HG03280 (cell line): ENCODE measurements at regions not wholly inside any gene's neighbourhood (a gene's known extent, or its start where the extent isn't known, plus 50 kb on each side); places are given as distances from the start of the nearest gene placed in this dataset.
"Not testable (repeated sequence)": the region's sequence is repeated elsewhere in the genome, so short reads cannot be mapped to it uniquely, and the experiment has no call there.

Experiments used
- ATAC-seq: cut with Tn5 transposase; IDR thresholded peaks from one replicate; pipeline ENCODE4 v1.9.1; 2021; ENCODE audit warnings: mild to moderate bottlenecking, moderate library complexity; ENCODE audit not compliant: unreplicated experiment

DNA sequence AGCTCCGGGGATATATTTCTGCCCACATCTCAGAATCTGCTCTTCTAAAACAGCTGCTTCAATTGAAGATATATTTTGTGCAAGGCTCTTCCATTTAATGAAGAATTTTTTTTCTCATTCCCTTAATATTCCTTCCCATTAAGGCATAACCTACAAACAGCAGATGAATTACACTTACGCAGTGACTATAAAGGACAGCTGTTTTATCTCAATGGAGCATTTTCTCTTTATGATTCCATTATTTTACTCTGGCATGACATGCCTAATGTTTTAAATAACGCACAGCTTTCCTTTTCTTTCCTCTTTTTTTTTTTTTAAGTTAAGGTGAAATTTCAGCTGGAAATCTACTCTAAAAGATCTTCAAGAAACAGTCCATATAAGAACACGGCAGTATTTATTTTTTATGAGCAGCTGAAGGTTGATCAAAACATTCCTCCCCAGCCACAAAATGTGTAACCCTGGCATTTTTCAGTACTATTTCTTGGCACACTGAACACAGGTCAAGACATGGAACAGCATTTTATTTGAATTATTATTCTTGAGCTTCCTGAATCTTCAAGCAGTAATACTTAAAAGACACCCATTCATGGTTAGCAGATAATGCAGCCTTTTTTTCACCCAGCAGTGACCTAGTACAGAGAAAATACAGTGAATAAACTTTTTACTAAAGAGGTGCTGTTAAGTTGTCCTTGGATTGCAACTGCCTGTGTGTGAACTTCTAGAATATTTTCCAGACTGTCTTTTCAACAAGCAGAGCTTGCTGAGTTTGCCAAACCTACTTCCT, 118.1 kb upstream of the FOXN3 start:
- ATAC-seq, result no peak

DNA sequence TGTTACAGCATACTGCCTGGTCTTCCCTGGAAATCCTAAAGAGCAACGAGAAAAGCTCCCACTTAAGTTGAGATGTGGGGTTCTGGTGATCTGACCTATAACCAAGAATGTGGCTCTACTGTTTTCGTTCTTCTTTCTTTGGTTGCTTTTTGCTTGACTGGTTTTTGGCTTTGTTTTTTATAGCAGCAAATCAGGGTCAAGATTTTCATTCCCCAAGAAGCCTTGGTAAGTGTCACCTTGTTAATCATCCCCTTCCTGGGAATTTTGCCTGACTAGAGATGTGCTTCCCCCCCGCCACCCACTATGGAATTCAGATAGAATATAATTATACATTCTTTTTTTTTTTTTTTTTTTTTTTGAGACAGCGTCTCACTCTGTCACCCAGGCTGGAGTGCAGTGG, 116.7 kb upstream of the FOXN3 start:
- no peak for ATAC-seq

DNA sequence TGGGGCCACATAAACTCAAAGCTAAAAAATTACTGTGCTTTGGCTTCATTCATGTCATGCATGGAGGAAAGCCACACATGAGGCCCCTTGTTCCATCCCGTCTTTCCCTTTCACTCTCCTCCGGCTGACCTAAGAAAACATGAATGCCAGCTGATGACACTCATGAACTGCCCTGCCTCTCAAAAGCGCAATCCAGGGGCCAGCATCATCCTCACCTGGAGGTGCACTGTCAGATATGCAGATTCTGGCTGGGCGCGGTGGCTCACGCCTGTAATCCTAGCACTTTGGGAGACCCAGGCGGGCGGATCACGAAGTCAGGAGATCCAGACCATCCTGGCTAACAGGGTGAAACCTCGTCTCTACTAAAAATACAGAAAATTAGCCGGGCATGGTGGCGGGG, 116.1 kb upstream of the FOXN3 start:
- ATAC-seq, result no peak

DNA sequence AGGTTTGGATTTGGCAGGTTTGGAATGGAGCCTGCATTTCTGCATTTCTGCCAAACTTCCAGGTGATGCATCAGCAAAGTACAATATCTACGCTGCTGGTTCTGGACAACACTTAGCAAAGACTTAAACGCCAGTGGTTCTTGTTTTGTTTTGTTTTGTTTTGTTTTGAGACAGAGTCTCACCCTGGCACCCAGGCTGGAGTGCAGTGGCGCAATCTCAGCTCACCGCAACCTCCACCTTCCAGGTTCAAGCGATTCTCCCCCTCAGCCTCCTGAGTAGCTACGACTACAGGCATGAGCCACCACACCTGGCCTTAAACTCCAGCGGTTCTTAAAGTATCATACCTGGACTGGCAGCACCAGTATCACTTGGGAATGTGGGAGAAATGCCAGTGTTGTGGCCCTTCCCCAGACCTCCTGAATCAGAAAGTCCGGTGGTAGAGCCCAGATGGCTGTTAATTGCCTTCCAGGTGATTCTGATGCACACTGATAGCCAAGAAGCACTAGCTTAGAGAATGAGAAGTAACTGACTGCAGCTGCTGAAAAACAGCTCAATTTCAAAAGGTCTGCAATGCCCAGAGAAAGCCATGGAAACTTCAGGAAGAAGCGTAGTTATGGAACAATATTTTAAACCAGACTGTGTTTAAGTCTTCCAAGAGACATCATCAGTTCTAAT, 114.8 kb upstream of the FOXN3 start:
- no peak for ATAC-seq

DNA sequence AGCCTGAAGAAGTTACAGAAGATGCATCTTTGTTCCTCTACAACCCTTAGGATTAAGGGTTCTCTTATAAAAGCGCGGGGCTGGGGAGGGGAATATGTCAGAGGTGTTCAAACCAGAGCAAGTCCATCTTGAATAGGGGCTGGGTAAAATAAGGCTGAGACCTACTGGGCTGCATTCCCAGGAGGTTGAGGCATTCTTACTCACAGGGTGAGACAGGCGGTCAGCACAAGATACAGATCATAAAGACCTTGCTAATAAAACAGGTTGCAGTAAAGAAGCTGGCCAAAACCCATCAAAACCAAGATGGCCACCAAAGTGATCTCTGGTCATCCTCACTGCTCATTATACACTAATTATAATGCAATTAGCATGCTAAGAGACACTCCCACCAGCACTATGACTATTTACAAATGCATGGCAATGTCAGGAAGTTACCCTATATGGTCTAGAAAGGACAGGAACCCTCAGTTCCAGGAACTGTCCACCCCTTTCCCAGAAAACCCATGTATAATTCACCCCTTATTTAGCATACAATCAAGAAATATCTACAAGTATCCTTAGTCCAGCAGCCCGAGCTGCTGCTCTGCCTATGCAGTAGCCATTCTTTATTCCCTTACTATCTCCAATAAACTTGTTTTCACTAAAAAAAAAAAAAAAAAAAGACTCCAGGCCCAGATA, 108.1 kb upstream of the FOXN3 start:
- no peak for ATAC-seq

DNA sequence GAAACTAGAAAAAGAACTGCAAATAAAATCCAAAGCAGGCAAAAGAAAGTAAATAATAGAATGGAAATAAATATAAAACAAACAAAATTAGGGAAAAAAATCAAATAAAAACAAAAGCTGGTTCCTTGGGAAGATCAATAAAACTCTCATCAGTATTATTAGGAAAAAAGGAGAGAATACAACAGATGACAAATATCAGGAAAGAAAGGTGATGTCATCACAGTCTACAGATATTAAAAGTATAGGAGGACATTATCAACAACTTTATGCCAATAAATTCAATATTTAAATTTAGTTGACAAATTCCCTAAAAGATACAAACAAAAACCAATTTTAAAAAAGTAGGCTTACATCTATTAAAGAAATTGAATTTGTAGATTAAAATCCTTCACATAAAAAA, 107.4 kb upstream of the FOXN3 start:
- no peak for ATAC-seq

DNA sequence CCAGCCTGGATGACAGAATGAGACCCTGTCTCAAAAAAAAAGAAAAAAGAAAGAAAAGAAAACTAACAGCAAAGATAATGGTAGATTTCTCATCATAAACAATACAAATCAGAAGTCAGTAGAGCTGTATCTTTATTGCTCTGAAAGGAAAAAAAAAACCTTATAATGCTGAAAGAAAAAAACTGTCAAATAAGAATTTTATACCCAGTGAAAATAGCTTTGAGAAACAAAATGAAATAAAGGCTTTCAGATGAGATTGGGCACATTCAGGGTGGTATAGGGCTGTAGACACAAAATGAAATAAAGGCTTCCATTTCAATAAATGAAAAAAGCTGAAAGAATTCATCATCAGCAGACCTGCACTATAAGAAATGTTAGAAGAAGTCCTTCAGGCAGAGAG, 105.0 kb upstream of the FOXN3 start:
- ATAC-seq, result no peak

DNA sequence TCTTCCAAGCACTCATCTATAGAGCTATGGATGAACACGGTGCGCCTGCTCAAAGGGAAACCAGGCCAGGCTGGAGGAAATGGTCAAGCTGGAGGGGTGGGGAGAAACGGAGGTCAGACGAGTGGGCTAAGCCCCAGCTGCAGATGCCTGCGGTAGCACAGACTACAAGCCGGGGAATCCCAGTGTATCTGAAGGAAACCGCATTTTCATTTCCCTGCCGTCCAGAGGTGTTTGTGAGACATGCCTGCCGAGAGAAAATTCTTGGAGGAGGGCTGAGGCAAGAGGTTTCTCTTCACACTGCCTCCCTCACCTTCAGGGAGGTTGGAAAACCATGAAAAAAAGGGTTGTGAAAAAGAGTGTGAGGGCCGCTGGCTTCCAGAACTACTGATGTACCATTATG, 102.0 kb upstream of the FOXN3 start:
- no peak for ATAC-seq

DNA sequence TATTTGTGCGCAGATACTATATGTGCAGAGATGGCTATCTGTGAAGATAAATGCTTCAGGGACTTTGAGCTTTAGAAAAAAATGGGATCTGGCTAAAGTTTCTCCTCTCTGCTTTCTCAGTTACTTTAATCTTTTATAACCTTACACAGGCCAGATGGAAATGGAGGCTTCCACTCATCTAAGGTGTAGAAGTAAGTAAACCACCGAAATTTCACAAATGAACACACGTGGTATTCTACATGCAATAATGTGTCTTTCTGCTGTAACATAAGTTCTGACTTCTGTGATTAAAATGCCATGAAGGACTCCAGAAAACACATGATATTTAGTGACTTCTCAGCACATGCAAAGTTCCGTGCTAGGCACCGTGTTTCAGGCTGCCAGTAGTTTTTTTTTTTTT, 99.1 kb upstream of the FOXN3 start:
- no peak for ATAC-seq

DNA sequence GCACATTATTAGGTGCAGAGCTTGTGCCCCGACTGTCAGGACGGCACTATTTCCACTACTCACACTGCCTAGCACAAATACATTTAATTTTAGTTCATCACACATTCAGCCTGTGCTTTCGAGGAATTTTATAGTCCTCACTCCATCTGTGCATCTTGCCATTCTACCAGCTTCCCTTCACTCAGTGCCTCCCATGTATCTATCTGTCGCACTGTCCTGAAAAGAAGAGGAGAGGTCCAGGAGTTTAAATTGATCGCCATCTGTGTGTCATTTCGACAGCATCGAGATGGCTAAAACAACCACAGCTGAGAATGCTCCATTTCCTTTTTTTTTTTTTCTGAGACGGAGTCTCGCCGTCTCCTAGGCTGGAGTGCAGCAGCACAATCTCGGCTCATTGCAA, 97.6 kb upstream of the FOXN3 start:
- no peak for ATAC-seq

DNA sequence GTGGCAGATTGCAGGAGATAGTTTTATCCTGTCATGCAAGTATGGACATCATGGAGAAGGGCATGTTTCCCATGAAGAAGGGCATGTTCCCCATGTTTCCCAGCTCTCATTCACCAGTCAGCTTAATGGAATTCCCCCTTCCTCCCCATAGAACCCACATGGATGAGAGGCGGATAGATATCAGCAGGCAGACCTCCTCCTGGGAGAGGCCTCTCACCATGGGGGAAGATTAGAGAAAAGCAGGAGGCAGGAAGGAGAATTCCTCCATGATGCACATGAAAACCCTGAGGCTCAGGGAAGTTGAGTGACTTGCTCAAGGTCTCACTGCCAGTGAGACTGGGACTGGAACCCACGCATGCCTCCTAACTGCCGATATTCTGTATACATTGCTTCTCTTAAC, 92.9 kb upstream of the FOXN3 start:
- ATAC-seq, result no peak

DNA sequence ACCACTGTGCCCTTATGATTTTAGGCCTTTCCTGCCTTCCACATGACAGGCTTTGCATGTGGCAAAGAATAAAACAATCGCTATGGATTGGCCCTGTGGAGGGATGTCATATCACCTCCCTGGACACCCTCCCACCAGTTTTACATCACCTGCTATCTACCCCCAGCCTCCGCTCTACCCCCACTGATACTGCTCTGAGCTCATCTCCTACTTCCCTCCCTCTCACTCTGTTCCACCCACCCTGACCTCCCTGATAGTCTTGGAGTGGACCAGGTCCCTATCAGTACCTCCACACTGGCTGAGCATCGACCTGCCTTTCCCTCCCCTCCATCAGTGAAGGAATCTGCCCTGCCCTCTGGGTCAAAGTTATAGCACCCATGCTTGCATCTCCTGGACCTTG, 91.8 kb upstream of the FOXN3 start:
- ATAC-seq, result no peak

DNA sequence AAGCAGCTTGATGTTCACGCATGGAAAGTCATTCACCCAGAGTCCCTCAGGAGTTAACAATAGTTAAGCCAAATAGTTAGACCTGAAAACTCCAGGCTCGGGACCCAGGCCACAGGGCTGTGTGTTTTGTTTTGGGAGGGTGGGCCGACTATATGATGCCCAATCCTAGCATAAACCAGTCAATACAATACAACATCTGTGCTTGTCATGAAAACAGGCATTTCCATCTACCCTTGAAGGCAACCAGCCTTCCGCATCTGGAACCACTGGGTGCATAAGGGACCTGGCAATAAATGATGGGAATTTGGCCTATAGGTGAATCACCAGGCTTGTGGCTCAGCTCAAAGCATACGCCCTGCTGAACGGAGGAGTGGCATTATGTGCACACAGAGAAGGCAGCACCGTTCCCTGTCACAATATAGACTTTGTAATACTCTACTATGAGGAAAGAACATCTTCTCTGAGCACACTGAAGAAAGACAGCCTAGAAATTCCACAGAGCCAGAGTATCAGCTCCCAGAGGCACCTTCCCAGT, 91.0 kb upstream of the FOXN3 start:
- ATAC-seq, result no peak

DNA sequence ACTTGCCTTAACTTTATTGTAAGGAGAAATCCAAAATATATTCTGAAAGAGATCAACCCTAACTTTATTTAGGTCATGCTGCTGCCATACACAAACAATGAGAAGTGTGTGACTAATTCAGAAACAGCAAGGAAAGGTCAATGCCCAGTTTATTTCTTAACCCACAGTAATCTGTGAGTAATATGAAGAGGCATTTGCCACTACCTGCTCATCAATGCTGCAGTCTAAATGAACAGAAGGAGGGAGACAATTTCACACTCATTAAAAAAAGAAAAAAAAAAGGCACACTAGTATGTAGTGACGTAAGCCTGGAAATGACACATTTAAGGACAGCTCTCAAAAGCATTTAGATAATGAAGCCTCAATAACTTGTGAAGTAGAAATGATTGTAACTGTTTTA, 90.5 kb upstream of the FOXN3 start:
- ATAC-seq, result no peak

DNA sequence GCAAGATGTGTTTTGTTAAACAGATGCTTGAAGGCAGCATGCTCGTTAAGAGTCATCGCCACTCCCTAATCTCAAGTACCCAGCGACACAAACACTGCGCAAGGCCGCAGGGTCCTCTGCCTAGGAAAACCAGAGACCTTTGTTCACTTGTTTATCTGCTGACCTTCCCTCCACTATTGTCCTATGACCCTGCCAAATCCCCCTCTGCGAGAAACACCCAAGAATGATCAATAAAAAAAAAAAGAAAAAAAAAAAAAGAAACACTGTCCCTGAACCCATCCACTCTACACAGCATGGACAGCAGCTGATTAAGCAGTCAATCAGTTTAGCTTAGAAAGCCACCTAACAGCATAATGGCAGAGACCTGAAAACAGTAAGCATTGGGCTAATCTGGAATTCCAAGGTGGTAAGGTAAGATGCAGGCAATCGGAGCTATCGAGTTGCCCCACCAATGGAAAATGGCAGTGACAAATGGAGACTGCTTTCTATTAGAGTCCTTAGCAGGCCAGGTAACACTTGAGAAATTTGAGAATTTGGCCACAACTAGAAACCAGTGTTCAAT, 89.9 kb upstream of the FOXN3 start:
- ATAC-seq, result not testable (repeated sequence)

DNA sequence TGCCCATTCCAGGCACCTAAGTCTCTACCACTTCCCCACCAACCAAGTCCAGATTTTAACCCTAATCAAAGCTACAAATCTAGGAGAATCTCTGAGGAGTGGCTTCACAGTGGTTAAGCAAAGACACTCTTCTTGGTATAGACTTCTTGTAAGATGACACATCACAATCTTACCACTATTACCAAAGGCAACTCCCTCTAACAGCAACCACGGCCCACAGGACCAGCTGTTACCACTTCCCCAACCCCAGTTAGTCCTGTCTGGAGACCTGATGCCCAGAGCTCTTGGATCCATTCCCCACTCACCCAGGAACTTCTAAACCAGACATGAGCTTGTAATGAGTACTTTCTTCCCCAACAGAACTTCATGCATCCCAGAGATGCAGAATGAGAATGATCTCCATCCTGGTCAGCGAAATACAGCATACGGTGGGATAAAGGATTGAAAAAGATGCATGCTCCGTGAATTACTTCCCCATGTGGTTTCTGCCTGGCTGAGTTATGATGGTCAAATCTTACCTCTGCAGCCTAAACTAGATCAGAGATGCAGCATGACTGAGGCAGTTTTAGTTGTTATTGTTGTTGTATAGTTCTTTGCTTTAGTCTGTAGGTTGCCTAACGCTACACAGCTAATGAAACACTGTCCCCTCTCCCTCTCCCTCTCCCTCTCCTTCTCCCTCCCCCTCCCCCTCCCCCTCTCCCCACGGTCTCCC, 87.7 kb upstream of the FOXN3 start:
- ATAC-seq, result no peak

DNA sequence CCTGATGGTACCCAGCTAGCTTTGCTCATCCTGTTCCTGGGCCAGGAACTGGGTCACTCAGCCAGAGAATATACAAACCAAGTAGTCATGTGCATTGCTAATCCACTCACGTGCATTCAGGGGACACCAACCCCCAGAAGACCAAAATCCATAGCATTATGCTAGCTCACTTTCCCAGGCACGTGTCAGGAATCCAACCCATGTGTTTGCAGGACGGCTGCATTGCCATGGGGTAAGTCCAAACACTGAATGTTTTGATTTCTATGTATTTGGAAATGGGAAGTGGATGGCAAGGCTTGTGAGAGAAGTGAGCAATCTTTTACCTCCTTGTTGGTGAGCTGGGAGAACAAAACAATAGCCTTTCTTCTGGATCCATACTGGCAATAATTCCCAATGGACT, 87.1 kb upstream of the FOXN3 start:
- ATAC-seq, result no peak

DNA sequence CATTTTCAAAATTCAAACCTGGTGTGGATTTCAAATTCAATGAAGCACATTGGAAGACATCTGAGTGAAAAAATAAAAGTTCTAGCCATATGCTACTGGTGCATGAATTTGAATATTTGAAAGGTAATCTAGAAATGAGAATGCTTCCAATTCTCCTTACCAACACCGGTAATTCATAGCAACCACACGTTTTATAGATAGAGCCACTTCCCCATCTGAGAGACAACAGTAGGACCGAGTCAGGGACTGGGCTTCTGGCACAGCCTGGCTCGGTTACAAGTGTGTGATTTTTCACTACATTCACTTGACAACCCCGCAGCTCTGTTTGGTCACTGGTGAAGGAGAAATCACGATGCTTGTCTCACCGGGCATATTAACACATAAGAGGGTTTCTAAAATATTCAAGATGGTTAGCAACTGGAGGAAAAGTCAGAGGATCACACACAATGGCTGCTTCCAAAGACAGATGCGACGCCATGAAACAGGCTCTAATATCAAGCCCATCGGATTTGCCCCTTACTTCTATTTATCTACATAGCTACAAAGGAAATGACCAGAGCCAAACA, 86.5 kb upstream of the FOXN3 start:
- no peak for ATAC-seq

DNA sequence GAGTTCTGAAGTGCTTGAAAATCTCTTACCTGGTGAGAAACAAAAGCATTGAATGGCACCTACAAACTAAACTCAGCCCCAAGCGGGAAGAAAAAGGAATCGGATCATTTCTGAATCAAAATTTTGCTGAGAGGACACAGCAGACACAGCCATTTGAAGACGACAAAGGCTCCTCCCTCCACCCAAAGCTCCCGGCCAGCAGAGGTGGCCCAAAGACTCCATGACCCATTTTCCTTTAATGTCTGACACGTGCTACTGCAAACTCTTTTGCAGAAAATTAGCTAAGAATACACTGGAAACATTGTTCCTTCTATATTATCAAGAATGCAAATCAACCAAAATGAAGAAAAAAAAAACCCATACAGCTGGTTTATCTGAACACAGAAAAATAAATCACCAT, 85.9 kb upstream of the FOXN3 start:
- ATAC-seq, result no peak

DNA sequence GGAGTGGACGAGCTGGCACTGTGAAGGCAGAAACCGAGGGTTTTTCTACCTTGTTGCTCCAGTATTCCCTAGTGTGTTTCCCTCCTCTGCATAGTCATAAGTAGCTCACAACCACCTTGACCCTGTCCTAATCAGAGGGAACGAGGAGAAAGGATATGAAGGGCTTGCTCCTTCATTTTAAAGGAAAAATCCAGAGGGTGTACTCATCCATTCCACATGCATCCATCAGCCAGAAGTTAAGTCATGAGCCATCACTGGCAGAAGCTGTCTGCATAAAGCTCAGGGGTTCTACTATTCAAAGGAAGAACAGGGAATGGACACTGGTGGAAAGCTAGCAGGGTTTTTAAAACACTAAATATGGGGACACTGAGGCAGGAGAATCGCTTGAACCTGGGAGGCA, 84.3 kb upstream of the FOXN3 start:
- no peak for ATAC-seq

DNA sequence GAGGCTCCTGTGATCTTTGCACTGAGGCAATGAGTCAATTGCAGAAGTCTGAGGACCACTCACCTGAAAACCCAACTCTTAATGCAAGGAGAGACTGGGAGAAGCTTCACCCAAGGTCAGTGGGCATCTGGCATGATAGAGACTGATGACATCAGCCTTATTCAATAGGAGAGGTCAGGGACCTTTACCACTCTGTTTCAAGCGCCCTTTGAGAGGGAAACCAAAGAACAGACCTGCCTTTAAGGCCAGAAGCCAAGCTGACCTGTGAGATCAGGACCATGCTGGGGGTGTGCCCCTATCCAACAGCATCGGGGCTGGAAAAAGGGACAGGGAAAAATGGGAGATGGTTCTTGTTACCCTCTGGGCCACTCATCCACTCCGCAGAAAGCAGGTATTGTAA, 83.3 kb upstream of the FOXN3 start:
- no peak for ATAC-seq
